ENCODE measurements at regions not wholly inside any gene's neighbourhood (a gene's known extent, or its start where the extent isn't known, plus 50 kb on each side); places are given as distances from the start of the nearest gene placed in this dataset.

DNA sequence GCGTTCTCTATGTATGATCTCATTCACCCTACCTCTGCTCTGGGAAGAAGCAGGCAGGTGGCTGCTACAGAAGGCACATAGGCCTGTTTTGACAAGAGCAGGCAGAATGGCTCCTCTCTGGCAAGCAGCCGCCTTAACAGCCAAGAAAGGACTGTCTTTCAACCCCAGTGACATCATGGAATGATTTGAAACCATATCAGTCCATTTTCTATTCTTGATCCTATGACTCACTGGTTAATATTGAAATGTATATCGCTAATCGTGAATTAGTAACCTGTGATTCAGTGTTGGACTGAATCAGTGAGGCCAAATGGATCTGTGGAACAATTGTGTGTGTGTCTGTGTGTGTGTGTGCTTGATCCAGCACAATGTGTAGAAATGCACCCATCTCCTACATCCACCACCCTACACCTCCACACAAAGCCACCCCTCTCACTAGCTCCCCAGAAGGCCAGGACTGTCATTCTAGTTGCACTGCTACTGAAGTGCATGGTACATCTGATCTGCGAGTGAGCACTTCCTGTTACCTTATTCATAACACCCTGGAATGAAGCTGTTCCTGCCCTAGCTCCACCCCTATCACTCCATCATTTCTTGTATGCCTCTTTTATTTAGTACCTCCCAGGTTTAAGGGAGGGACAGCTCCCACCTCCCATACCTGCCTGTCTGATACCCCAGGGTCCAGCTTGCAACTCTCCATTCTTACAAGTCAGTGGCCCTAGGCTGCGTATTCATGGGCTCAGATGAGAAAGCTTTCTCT lies 460.0 kb downstream of the FOXO1 start:
- FAIRE-seq (peak; percentile 64), DNase-seq (ENCODE audit: low read depth) (peak; percentile 100)
- TF ChIP-seq, protein P1, sequence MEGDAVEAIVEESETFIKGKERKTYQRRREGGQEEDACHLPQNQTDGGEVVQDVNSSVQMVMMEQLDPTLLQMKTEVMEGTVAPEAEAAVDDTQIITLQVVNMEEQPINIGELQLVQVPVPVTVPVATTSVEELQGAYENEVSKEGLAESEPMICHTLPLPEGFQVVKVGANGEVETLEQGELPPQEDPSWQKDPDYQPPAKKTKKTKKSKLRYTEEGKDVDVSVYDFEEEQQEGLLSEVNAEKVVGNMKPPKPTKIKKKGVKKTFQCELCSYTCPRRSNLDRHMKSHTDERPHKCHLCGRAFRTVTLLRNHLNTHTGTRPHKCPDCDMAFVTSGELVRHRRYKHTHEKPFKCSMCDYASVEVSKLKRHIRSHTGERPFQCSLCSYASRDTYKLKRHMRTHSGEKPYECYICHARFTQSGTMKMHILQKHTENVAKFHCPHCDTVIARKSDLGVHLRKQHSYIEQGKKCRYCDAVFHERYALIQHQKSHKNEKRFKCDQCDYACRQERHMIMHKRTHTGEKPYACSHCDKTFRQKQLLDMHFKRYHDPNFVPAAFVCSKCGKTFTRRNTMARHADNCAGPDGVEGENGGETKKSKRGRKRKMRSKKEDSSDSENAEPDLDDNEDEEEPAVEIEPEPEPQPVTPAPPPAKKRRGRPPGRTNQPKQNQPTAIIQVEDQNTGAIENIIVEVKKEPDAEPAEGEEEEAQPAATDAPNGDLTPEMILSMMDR (IDR thresholded peaks at IDR 0.05; ENCODE audit: insufficient read depth, low read length, severe bottlenecking) = no peak

DNA sequence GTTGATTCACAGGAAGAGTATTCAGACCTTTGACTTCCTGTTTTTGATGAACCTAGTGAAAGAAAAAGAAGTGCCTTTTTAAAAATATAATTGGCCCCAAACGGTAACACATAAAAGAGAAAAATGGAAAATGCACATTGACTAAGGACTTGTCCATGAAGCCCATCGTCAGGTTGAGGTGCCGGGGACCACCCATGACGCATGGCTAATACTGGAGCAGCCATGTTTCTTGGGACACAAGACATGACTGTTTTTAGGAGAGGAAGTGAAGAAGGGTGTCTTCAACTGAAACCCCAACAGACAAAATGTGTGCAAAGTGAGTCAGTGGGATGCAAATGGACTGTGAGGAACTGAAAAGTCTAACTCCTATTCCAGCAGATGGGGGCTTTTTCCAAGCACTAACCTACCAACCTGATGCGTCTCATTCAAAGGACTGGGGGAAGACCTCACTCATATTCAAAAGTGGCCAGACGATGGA lies 459.4 kb downstream of the FOXO1 start:
- DNase-seq (ENCODE audit: low read depth) (peak; percentile 18), FAIRE-seq (no peak)
- Histone ChIP-seq H3K4me3 (ENCODE audit: low read depth, low read length) (no peak overlapping the region), H3K27me3 (ENCODE audit: control insufficient read depth, insufficient read depth, low read length) (no peaks in the 10 kb centered on the region), H3K36me3 (ENCODE audit: control insufficient read depth, insufficient read depth, low read length) (no peaks in the 10 kb centered on the region)
- TF ChIP-seq, protein P1 (IDR thresholded peaks at IDR 0.05; ENCODE audit: insufficient read depth, low read length, severe bottlenecking) = no peak

More for the DNA sequence above, 460.0 kb downstream of the FOXO1 start:
- no peak overlapping the region for H3K4me3 ChIP-seq (ENCODE audit: low read depth, low read length)
- no peaks in the 10 kb centered on the region for H3K36me3 ChIP-seq (ENCODE audit: control insufficient read depth, insufficient read depth, low read length)
- H3K27me3 ChIP-seq (ENCODE audit: control insufficient read depth, insufficient read depth, low read length) = no peaks in the 10 kb centered on the region

DNA sequence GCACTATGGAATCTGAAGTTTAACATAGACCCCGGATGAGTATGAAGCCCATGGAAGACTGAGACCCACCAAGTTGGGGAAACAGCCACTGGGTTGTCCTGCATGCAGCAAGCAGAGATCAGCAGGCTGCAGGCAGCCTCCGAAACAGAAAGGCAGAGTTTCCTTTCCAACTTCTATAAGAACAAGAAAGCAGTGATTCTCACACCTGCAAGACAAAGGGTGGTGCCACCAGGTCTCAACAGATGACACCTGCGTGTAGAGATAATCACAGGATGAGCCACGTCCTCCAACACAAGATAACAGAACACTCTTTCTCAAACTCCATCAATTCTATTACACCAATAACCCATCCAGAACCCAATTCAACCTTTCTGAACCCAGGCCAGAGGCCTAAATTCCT lies 457.9 kb downstream of the FOXO1 start:
- H3K36me3 ChIP-seq (ENCODE audit: control insufficient read depth, insufficient read depth, low read length) = no peaks in the 10 kb centered on the region
- TF ChIP-seq, protein P1 (IDR thresholded peaks at IDR 0.05; ENCODE audit: insufficient read depth, low read length, severe bottlenecking) = no peak
- no peak for DNase-seq (ENCODE audit: low read depth)
- H3K4me3 ChIP-seq (ENCODE audit: low read depth, low read length) = no peak overlapping the region
- no peak for FAIRE-seq
- H3K27me3 ChIP-seq (ENCODE audit: control insufficient read depth, insufficient read depth, low read length) = no peaks in the 10 kb centered on the region

DNA sequence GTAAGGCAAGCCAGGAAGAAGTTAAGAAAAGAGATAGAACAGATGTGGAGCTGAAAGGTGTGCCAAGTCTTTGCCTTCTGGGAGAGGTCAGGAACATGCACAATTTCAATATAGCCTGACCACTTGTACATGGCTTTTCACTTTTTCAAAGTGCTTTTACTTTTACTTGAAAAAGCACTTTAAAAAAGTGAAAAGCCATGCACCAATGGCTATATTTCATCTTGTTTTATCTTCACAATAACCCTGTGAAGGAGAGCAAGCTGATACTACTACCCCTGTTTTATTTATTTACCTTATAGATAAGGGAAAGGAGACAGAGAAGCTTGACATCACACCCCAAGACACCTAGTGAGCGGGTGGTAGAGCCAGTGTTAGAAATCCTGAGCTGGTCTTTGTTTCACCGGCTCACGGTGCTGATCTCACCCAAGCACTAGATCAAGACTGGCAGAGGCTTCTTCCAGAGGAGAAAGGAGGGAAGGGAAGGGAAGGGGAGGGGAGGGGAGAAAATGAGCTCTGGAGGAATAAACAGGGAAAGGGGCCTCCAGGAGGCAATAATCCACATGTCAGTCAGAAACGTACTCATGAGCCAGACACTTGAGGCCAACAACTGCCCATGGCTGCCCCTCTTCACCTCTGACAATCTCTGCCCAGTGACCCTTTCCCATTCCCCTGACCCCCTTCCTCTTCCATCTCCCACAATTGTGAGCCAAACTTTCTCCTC lies 455.4 kb downstream of the FOXO1 start:
- no peaks in the 10 kb centered on the region for H3K27me3 ChIP-seq (ENCODE audit: control insufficient read depth, insufficient read depth, low read length)
- TF ChIP-seq, protein P1 (IDR thresholded peaks at IDR 0.05; ENCODE audit: insufficient read depth, low read length, severe bottlenecking) = no peak
- no peaks in the 10 kb centered on the region for H3K36me3 ChIP-seq (ENCODE audit: control insufficient read depth, insufficient read depth, low read length)
- H3K4me3 ChIP-seq (ENCODE audit: low read depth, low read length) = no peak overlapping the region
- no peak for DNase-seq (ENCODE audit: low read depth)
- FAIRE-seq = no peak

DNA sequence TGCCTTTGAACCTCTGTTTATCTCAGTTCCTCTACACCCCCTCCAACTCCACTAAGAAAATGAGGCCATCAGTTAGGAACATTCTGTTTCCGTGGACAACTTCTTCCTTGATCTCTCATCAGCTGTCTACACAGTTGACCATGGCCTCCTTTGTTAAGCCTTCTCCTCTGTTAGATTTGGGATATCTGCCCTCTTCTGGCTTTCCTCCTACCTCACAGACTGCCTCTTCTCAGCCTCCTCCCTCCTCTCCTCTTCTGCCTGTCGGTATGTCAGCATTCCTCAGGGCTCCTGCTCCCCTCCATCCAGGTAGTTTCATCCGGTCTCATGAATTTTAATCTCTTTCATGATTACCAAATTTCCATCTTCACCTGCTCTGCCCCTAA lies 454.9 kb downstream of the FOXO1 start:
- DNase-seq (ENCODE audit: low read depth) (no peak), FAIRE-seq (no peak)
- Histone ChIP-seq H3K36me3 (ENCODE audit: control insufficient read depth, insufficient read depth, low read length) (no peaks in the 10 kb centered on the region), H3K27me3 (ENCODE audit: control insufficient read depth, insufficient read depth, low read length) (no peaks in the 10 kb centered on the region), H3K4me3 (ENCODE audit: low read depth, low read length) (no peak overlapping the region)
- TF ChIP-seq, protein P1 (IDR thresholded peaks at IDR 0.05; ENCODE audit: insufficient read depth, low read length, severe bottlenecking) = no peak

Data from bronchial epithelial cell (primary cell).